ENCODE measurements at regions not wholly inside any gene's neighbourhood (a gene's known extent, or its start where the extent isn't known, plus 50 kb on each side); places are given as distances from the start of the nearest gene placed in this dataset.

DNA sequence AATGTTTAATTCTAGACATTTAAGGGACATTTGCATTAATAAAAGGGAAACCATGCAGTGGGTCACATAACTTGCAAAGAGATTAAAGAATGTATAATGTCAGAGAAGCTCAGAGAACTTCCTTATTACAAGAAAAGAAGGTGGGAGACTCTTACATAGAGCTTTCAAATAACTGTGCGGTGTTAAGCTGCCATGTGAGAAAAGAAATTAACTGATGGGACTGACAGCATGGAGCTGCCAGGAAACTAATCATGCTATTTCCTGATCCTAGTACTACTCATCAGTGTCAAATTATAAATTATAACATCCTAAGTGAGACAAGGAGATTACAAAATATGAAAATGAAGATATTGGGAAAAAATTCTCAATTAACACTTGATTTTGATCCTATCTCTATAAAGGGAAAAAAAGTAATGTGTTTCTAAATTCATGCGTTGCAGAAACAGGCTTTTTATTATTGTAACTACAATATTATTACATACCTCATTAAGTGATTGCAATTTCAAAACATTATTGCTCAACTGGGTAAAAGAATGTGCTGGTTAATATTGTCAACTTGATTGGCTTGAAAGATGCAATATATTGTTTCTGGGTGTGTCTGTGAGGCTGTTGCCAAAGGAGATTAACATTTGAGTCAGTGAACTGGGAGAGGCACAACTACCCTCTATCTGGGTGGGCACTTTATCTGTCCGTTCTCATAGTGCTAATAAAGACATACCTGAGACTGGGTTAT is 609.5 kb upstream of the NUDT12 start:
- no peak for TF ChIP-seq HDGF (IDR thresholded peaks at IDR 0.05; ENCODE audit: borderline replicate concordance)
- TF ChIP-seq TARDBP (IDR thresholded peaks at IDR 0.05): no peak
- no peak for TF ChIP-seq FOXM1 (IDR thresholded peaks at IDR 0.05; ENCODE audit: borderline replicate concordance)
- no peak for TF ChIP-seq CTBP1 (IDR thresholded peaks at IDR 0.05; ENCODE audit: borderline replicate concordance)
- TF ChIP-seq BHLHE40 (IDR thresholded peaks at IDR 0.05; ENCODE audit: borderline replicate concordance): no peak
- no peak for TF ChIP-seq SP1 (IDR thresholded peaks at IDR 0.05)
- TF ChIP-seq, protein P1, sequence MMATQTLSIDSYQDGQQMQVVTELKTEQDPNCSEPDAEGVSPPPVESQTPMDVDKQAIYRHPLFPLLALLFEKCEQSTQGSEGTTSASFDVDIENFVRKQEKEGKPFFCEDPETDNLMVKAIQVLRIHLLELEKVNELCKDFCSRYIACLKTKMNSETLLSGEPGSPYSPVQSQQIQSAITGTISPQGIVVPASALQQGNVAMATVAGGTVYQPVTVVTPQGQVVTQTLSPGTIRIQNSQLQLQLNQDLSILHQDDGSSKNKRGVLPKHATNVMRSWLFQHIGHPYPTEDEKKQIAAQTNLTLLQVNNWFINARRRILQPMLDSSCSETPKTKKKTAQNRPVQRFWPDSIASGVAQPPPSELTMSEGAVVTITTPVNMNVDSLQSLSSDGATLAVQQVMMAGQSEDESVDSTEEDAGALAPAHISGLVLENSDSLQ (IDR thresholded peaks at IDR 0.05): no peak
- no peak for TF ChIP-seq FOXA1 (IDR thresholded peaks at IDR 0.05)
- TF ChIP-seq NFRKB (IDR thresholded peaks at IDR 0.05): no peak
- no peak for TF ChIP-seq FOXK2 (IDR thresholded peaks at IDR 0.05)
- TF ChIP-seq ZNF384 (IDR thresholded peaks at IDR 0.05): no peak

All from HEK293T (cell line).